ENCODE measurements at regions not wholly inside any gene's neighbourhood (a gene's known extent, or its start where the extent isn't known, plus 50 kb on each side); places are given as distances from the start of the nearest gene placed in this dataset.

DNA sequence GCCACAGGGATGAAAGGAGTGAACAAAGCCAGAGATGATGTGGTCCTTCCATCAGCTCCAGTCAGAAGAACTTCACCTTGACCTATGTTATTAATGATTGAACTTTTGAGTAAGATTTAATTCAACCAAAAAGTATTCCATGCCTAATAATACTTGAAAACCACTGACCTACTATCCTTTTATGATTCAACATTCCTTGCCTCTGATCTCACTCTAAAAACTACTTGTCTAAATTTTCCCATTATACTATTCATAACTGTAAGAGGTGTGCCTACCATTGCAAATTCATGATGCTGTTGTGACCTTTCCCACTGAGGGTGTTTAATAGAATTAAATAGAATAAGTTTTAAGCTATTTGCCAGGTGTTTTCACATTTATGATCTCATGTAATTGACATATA is 164.7 kb upstream of the GUCY1A2 start:
- no peaks in the 10 kb centered on the region for H3K27me3 ChIP-seq (replicated peaks in 1 of 2; ENCODE audit: control insufficient read depth in 2 of 2, extremely low read depth in 1 of 2, insufficient read depth in 2 of 2, low read length in 1 of 2)
- POLR2A ChIA-PET = no interaction called here
- Mint-ChIP-seq H3K4me3 (no peak overlapping the region), H3K4me1 (no peaks in the 10 kb centered on the region), H3K9me3 (peaks cover 2 to 6% (median 4%) of the 10 kb centered on the region in 3 donors), H3K27me3 (no peaks in the 10 kb centered on the region), H3K27ac (no peak overlapping the region), H3K36me3 (no peaks in the 10 kb centered on the region)
- no peaks in the 10 kb centered on the region for H3K36me3 ChIP-seq (ENCODE audit: control insufficient read depth in 2 of 2, extremely low read depth in 1 of 2, insufficient read depth in 1 of 2, low read length in 1 of 2)
- no peak overlapping the region for H3K4me3 ChIP-seq (ENCODE audit: control insufficient read depth in 1 of 2, extremely low read depth in 1 of 2, low read length in 1 of 2)
- H3K4me1 ChIP-seq (ENCODE audit: control insufficient read depth in 1 of 2, extremely low read depth in 1 of 2, insufficient read depth in 2 of 2, low read length in 2 of 2) = no peaks in the 10 kb centered on the region
- DNase-seq (no peak), ATAC-seq (replicated peaks in 1 of 4) (no peak)
- no peak overlapping the region for H3K27ac ChIP-seq (ENCODE audit: low read length)
- CTCF ChIA-PET = no interaction called here
- no peaks in the 10 kb centered on the region for H3K9me3 ChIP-seq

DNA sequence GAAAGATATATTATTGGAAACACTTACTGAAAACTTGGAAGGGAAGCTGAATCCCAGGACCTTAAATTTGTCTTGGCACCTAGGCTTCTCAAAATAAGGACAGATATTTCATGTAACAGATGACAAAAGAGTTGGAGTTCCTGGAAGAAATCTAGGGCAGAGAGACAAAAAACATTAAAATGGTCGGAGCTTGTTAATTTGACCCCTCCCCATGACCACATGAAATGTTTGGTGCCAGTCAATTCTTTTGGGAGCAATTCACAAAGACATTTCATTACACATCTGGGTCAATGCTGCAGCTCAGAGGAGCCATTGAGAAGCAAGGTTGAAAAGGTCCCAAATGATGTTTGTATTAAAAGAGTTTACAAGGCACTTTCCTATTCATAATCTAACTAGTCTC is 162.0 kb upstream of the GUCY1A2 start:
- Histone ChIP-seq H3K36me3 (ENCODE audit: control insufficient read depth in 2 of 2, extremely low read depth in 1 of 2, insufficient read depth in 1 of 2, low read length in 1 of 2) (no peaks in the 10 kb centered on the region), H3K27ac (ENCODE audit: low read length) (no peak overlapping the region), H3K27me3 (replicated peaks in 1 of 2; ENCODE audit: control insufficient read depth in 2 of 2, extremely low read depth in 1 of 2, insufficient read depth in 2 of 2, low read length in 1 of 2) (no peaks in the 10 kb centered on the region), H3K4me3 (ENCODE audit: control insufficient read depth in 1 of 2, extremely low read depth in 1 of 2, low read length in 1 of 2) (no peak overlapping the region), H3K4me1 (ENCODE audit: control insufficient read depth in 1 of 2, extremely low read depth in 1 of 2, insufficient read depth in 2 of 2, low read length in 2 of 2) (no peaks in the 10 kb centered on the region), H3K9me3 (no peaks in the 10 kb centered on the region)
- POLR2A ChIA-PET = no interaction called here
- CTCF ChIA-PET = interaction anchor here in 1 of 2 donors (0.6 kb wide), 1 partner anchor 606 kb away, joined by 3 read pairs; no protein-coding TSS in a partner anchor
- H3K27me3 Mint-ChIP-seq = no peaks in the 10 kb centered on the region
- ATAC-seq (replicated peaks in 1 of 4) (no peak), DNase-seq (no peak)
- peaks cover 0 to 4% (median 4%) of the 10 kb centered on the region in 3 donors for H3K9me3 Mint-ChIP-seq
- no peaks in the 10 kb centered on the region for H3K36me3 Mint-ChIP-seq
- no CpG with 5 or more reads among the region's 1 CpG for WGBS (ENCODE audit: insufficient coverage)
- no peak overlapping the region for H3K27ac Mint-ChIP-seq
- H3K4me1 Mint-ChIP-seq = no peaks in the 10 kb centered on the region
- H3K4me3 Mint-ChIP-seq = no peak overlapping the region

DNA sequence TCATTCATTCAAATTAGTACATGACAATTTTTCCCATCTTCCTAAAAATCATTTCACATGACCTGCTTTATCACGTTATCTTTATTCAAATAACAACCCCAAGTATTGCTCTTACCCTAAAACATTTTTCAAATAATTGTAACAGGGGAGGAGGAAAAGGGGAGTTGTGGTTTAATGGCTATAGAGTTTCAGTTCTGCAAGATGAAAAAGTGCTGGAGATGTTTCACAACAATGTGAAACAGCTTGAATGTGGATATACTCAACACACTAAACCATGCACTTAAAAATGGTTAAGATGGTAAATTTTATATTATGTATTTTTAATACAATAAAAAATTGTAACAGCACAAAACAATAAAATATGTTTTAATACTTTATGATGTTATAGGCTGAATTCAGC is 161.6 kb upstream of the GUCY1A2 start:
- CTCF ChIA-PET = no interaction called here
- no peaks in the 10 kb centered on the region for H3K36me3 Mint-ChIP-seq

DNA sequence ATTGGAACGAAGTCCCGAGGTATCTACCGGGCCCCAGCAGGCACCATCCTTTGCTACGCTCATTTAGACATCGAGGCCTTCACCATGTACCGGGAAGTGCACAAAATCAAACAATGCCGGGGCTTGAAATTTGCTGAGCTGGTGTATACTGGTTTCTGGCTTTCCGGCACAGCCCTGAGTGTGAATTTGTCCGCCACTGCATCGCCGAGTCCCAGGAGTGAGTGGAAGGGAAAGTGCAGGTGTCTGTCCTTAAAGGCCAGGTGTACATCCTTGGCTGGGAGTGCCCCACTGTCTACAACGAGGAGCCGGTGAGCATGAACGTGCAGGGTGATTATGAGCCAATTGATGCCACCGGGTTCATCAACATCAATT is 158.8 kb upstream of the GUCY1A2 start:
- ChIA-PET CTCF (no interaction called here), POLR2A (no interaction called here)
- Histone ChIP-seq H3K4me3 (ENCODE audit: control insufficient read depth in 1 of 2, extremely low read depth in 1 of 2, low read length in 1 of 2) (no peak overlapping the region), H3K4me1 (ENCODE audit: control insufficient read depth in 1 of 2, extremely low read depth in 1 of 2, insufficient read depth in 2 of 2, low read length in 2 of 2) (no peaks in the 10 kb centered on the region), H3K27ac (ENCODE audit: low read length) (no peak overlapping the region), H3K27me3 (replicated peaks in 1 of 2; ENCODE audit: control insufficient read depth in 2 of 2, extremely low read depth in 1 of 2, insufficient read depth in 2 of 2, low read length in 1 of 2) (no peaks in the 10 kb centered on the region), H3K9me3 (no peaks in the 10 kb centered on the region), H3K36me3 (ENCODE audit: control insufficient read depth in 2 of 2, extremely low read depth in 1 of 2, insufficient read depth in 1 of 2, low read length in 1 of 2) (no peaks in the 10 kb centered on the region)
- Mint-ChIP-seq H3K27me3 (no peaks in the 10 kb centered on the region), H3K4me1 (no peaks in the 10 kb centered on the region), H3K9me3 (peaks cover 0 to 4% (median 4%) of the 10 kb centered on the region in 3 donors), H3K27ac (no peak overlapping the region), H3K36me3 (no peaks in the 10 kb centered on the region), H3K4me3 (no peak overlapping the region)
- 86% methylated on average over 15 of the region's 15 CpGs for WGBS (ENCODE audit: insufficient coverage)
- ATAC-seq (replicated peaks in 1 of 4) = no peak
- DNase-seq = no peak

More for the DNA sequence above, 161.6 kb upstream of the GUCY1A2 start:
- POLR2A ChIA-PET = no interaction called here
- no peaks in the 10 kb centered on the region for H3K27me3 ChIP-seq (replicated peaks in 1 of 2; ENCODE audit: control insufficient read depth in 2 of 2, extremely low read depth in 1 of 2, insufficient read depth in 2 of 2, low read length in 1 of 2)
- no peaks in the 10 kb centered on the region for H3K27me3 Mint-ChIP-seq
- no peaks in the 10 kb centered on the region for H3K36me3 ChIP-seq (ENCODE audit: control insufficient read depth in 2 of 2, extremely low read depth in 1 of 2, insufficient read depth in 1 of 2, low read length in 1 of 2)
- H3K4me1 Mint-ChIP-seq = no peaks in the 10 kb centered on the region
- DNase-seq (no peak), ATAC-seq (replicated peaks in 1 of 4) (no peak)
- no peaks in the 10 kb centered on the region for H3K4me1 ChIP-seq (ENCODE audit: control insufficient read depth in 1 of 2, extremely low read depth in 1 of 2, insufficient read depth in 2 of 2, low read length in 2 of 2)
- no peak overlapping the region for H3K4me3 ChIP-seq (ENCODE audit: control insufficient read depth in 1 of 2, extremely low read depth in 1 of 2, low read length in 1 of 2)
- WGBS (ENCODE audit: insufficient coverage) = no CpG with 5 or more reads among the region's 1 CpG
- no peak overlapping the region for H3K4me3 Mint-ChIP-seq
- no peak overlapping the region for H3K27ac ChIP-seq (ENCODE audit: low read length)
- H3K9me3 Mint-ChIP-seq = peaks cover 0 to 4% (median 4%) of the 10 kb centered on the region in 3 donors
- H3K9me3 ChIP-seq = no peaks in the 10 kb centered on the region
- no peak overlapping the region for H3K27ac Mint-ChIP-seq

DNA sequence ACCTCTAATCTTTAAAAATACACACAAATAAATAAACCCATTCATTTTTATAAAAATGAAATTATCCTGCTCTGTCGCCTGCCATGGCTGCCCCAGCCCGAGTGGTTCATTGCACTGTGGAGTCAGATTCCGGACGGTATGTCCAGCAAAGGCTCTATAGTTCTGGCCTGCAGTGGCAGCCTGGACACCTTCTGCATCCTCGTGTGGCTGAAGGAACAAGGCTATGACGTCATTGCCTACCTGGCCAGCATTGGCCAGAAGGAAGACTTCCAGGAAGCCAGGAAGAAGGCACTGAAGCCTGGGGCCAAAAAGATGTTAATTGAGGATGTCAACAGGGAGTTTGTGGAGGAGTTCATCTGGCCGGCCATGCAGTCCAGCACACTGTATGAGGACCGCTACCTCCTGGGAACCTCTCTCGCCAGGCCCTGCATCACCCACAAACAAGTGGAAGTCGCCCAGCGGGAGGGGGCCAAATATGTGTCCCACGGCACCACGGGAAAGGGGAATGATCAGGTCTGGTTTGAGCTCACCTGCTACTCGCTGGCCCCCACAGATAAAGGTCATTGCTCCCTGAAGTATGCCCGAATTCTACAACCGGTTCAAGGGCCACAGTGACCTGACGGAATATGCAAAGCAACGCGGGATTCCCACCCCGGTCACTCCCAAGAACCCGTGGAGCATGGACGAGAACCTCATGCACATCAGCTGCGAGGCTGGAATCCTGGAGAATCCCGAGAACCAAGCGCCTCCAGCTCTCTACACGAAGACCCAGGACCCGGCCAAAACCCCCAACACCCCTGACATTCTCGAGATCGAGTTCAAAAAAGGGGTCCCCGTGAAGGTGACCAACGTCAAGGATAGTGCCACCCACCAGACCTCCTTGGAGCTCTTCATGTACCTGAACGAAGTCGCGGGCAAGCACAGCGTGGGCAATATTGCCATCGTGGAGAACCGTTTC is 158.2 kb upstream of the GUCY1A2 start:
- DNase-seq (no peak), ATAC-seq (replicated peaks in 1 of 4) (no peak)
- H3K36me3 Mint-ChIP-seq = no peaks in the 10 kb centered on the region
- no peak overlapping the region for H3K27ac Mint-ChIP-seq
- H3K36me3 ChIP-seq (ENCODE audit: control insufficient read depth in 2 of 2, extremely low read depth in 1 of 2, insufficient read depth in 1 of 2, low read length in 1 of 2) = no peaks in the 10 kb centered on the region
- no peak overlapping the region for H3K4me3 Mint-ChIP-seq
- H3K4me1 ChIP-seq (ENCODE audit: control insufficient read depth in 1 of 2, extremely low read depth in 1 of 2, insufficient read depth in 2 of 2, low read length in 2 of 2) = no peaks in the 10 kb centered on the region
- no peak overlapping the region for H3K4me3 ChIP-seq (ENCODE audit: control insufficient read depth in 1 of 2, extremely low read depth in 1 of 2, low read length in 1 of 2)
- CTCF ChIA-PET = no interaction called here
- no peaks in the 10 kb centered on the region for H3K27me3 ChIP-seq (replicated peaks in 1 of 2; ENCODE audit: control insufficient read depth in 2 of 2, extremely low read depth in 1 of 2, insufficient read depth in 2 of 2, low read length in 1 of 2)
- H3K9me3 Mint-ChIP-seq = peaks cover 0 to 4% (median 4%) of the 10 kb centered on the region in 3 donors
- no peak overlapping the region for H3K27ac ChIP-seq (ENCODE audit: low read length)
- 87% methylated on average over 33 of the region's 37 CpGs for WGBS (ENCODE audit: insufficient coverage)
- H3K27me3 Mint-ChIP-seq = no peaks in the 10 kb centered on the region
- H3K4me1 Mint-ChIP-seq = no peaks in the 10 kb centered on the region
- H3K9me3 ChIP-seq = no peaks in the 10 kb centered on the region
- POLR2A ChIA-PET = no interaction called here

DNA sequence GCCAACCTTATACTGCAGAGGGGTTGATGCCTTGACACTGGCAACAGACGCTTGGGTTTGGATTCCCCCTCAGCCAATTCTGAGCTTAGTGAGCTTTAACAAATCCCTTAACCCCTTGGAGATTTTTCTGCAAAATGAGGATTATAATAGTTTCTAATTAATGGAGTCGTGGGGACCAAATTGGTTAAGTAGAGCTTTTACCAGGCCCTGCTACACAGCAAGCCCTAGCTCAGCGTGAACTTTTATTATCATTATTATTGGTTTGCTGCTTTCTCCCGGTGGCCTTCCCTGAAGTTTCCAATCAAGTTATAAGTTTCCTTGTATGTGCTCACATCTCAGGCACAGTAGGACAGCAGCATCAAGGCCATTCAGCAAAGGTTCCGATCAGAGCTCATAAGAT is 156.6 kb upstream of the GUCY1A2 start:
- Mint-ChIP-seq H3K4me1 (no peaks in the 10 kb centered on the region), H3K9me3 (peaks cover 4 to 6% (median 6%) of the 10 kb centered on the region in 3 donors), H3K4me3 (no peak overlapping the region), H3K27me3 (no peaks in the 10 kb centered on the region), H3K27ac (no peak overlapping the region), H3K36me3 (no peaks in the 10 kb centered on the region)
- Histone ChIP-seq H3K27me3 (replicated peaks in 1 of 2; ENCODE audit: control insufficient read depth in 2 of 2, extremely low read depth in 1 of 2, insufficient read depth in 2 of 2, low read length in 1 of 2) (no peaks in the 10 kb centered on the region), H3K9me3 (no peaks in the 10 kb centered on the region), H3K4me3 (ENCODE audit: control insufficient read depth in 1 of 2, extremely low read depth in 1 of 2, low read length in 1 of 2) (no peak overlapping the region), H3K4me1 (ENCODE audit: control insufficient read depth in 1 of 2, extremely low read depth in 1 of 2, insufficient read depth in 2 of 2, low read length in 2 of 2) (no peaks in the 10 kb centered on the region), H3K36me3 (ENCODE audit: control insufficient read depth in 2 of 2, extremely low read depth in 1 of 2, insufficient read depth in 1 of 2, low read length in 1 of 2) (no peaks in the 10 kb centered on the region), H3K27ac (ENCODE audit: low read length) (no peak overlapping the region)
- ChIA-PET CTCF (no interaction called here), POLR2A (no interaction called here)
- no CpG with 5 or more reads among the region's 5 CpGs for WGBS (ENCODE audit: insufficient coverage)
- DNase-seq (no peak), ATAC-seq (replicated peaks in 1 of 4) (no peak)
